ENCODE measurements at regions not wholly inside any gene's neighbourhood (a gene's known extent, or its start where the extent isn't known, plus 50 kb on each side); places are given as distances from the start of the nearest gene placed in this dataset.
A peak's percentile ranks its signal among the peaks of the same experiment; 100 is the strongest.

GRCh38 chr6:112480553-112480952 is 133.4 kb downstream of the RFPL4B start:
- DNase-seq = peak; percentile 34
- H3K4me1 Mint-ChIP-seq (ENCODE audit: low read depth) = peaks cover 18% of the 10 kb centered on the region
- TF ChIP-seq CTCF (IDR thresholded peaks at IDR 0.05) = no peak
- no peaks in the 10 kb centered on the region for H3K9me3 Mint-ChIP-seq
- peak overlapping the region; percentile 44; the same call in 1 of the 2 replicates for H3K27ac Mint-ChIP-seq
- H3K27me3 Mint-ChIP-seq (ENCODE audit: insufficient read depth) = no peaks in the 10 kb centered on the region
- no peaks in the 10 kb centered on the region for H3K36me3 Mint-ChIP-seq (ENCODE audit: low read depth)
- no peak overlapping the region for H3K4me3 Mint-ChIP-seq

DNA sequence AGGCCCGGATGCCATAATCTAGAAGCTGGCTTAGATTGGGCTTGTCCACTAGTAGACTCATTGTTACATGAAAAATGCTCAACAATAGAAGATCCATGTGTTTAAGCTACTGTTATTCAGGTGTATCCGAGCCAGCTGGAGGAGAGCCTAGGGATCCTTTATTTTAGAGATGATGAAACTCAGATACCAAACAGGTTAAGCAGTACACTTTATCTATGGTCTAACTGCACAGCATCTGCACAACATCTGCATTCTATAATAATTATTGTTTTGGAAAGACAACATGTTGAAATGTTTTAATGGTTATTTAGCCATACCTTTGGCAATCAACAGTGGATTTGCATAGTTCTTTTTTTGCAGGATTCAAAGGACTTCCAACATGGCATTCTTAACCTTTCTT is 134.1 kb downstream of the RFPL4B start:
- Mint-ChIP-seq H3K27me3 (ENCODE audit: insufficient read depth) (no peaks in the 10 kb centered on the region), H3K27ac (no peak overlapping the region), H3K9me3 (no peaks in the 10 kb centered on the region), H3K4me3 (no peak overlapping the region), H3K4me1 (ENCODE audit: low read depth) (peaks cover 22% of the 10 kb centered on the region), H3K36me3 (ENCODE audit: low read depth) (no peaks in the 10 kb centered on the region)
- DNase-seq = no peak
- TF ChIP-seq CTCF (IDR thresholded peaks at IDR 0.05) = no peak

DNA sequence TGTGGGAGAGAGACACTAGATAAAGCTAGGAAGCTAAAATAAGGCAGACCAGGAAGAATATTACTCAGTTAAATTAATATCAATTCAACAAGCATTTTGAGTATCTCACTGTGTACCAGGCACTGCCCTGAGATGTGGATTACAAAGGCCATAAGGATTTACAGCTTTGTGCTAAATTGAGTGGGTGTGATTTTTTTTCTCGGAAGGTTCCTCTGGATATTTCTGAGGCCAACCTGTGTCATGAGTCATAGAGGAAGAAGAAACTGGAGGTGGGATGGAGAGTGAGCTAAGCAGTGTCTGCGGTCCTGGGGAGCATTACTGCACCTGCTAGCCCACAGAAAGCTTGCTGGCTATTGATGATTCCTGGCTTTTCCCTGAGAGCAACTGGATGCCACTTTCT is 135.2 kb downstream of the RFPL4B start:
- no peak overlapping the region for H3K4me3 Mint-ChIP-seq
- no peaks in the 10 kb centered on the region for H3K9me3 Mint-ChIP-seq
- no peaks in the 10 kb centered on the region for H3K27me3 Mint-ChIP-seq (ENCODE audit: insufficient read depth)
- no peaks in the 10 kb centered on the region for H3K36me3 Mint-ChIP-seq (ENCODE audit: low read depth)
- peaks cover 22% of the 10 kb centered on the region for H3K4me1 Mint-ChIP-seq (ENCODE audit: low read depth)
- no peak for DNase-seq
- TF ChIP-seq CTCF (IDR thresholded peaks at IDR 0.05) = no peak
- no peak overlapping the region for H3K27ac Mint-ChIP-seq

DNA sequence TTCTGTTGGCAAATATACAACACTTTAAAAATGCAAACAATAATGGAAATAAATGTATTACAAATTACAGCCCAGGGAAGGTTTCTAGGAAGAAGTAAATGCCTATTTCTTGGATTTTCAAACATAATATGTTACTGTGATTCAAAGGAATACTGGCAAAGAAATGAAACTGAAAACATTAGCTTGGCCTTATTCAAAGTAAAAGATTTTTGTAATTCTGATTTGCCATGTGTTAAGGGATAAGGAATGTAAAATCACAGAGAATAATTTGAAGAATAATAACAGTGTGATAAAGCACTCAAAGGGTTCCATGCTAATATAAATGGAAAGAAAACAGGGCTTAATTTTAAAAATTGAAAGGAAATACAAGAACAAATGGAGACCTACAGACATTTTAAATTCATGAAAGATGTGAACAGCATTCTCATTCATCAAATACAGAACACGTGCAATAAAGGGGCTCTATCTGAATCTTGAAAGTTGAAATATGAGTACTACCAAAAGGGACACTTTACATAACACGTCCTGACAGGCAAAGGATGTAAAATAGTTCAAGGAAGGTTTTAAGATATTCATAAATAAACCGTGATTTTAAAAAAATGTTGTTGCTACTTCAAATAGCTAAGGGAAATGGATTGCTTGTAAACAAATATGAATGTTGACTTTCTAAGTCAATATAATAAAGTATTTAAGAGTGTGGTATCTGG is 138.1 kb downstream of the RFPL4B start:
- Mint-ChIP-seq H3K27me3 (ENCODE audit: insufficient read depth) (no peaks in the 10 kb centered on the region), H3K27ac (no peak overlapping the region; the same call in 1 of the 2 replicates), H3K36me3 (ENCODE audit: low read depth) (no peaks in the 10 kb centered on the region), H3K9me3 (no peaks in the 10 kb centered on the region), H3K4me3 (no peak overlapping the region), H3K4me1 (ENCODE audit: low read depth) (peaks cover 20% of the 10 kb centered on the region)
- DNase-seq = no peak
- no peak for TF ChIP-seq CTCF (IDR thresholded peaks at IDR 0.05)

GRCh38 chr6:112485827-112486212 is 138.7 kb downstream of the RFPL4B start:
- TF ChIP-seq CTCF (IDR thresholded peaks at IDR 0.05) = no peak
- H3K4me3 Mint-ChIP-seq = no peak overlapping the region
- peaks cover 14% of the 10 kb centered on the region for H3K4me1 Mint-ChIP-seq (ENCODE audit: low read depth)
- no peak overlapping the region for H3K27ac Mint-ChIP-seq
- no peaks in the 10 kb centered on the region for H3K9me3 Mint-ChIP-seq
- H3K27me3 Mint-ChIP-seq (ENCODE audit: insufficient read depth) = no peaks in the 10 kb centered on the region
- H3K36me3 Mint-ChIP-seq (ENCODE audit: low read depth) = no peaks in the 10 kb centered on the region
- no peak for DNase-seq

All from HFFc6 (cell line).